OCI-LY3 (cell line): ENCODE measurements at regions not wholly inside any gene's neighbourhood (a gene's known extent, or its start where the extent isn't known, plus 50 kb on each side); places are given as distances from the start of the nearest gene placed in this dataset.

ENCODE experiments used
- H2AFZ ChIP-seq: fragments of 200-600, 300-600 bp; shearing (Covaris generic); 2 replicates; pipeline ENCODE4 v1.6.0; 2014; ENCODE audit warnings: antibody characterized with exemption, low read depth, low read length
- H3K27ac ChIP-seq: fragments of 200-600, 300-600 bp; sonication (generic); 2 replicates; pipeline ENCODE4 v1.5.1; 2014; ENCODE audit warnings: mild to moderate bottlenecking, low read length, moderate library complexity, mixed read lengths
- H3K27me3 ChIP-seq: fragments of 200-600, 300-600 bp; sonication (generic); 2 replicates; pipeline ENCODE4 v1.6.1; 2014; ENCODE audit warnings: low read depth, low read length, mixed read lengths
- H3K36me3 ChIP-seq: fragments of 200-600, 300-600 bp; sonication (generic); replicated peaks from 2 replicates; pipeline ENCODE3; 2014; ENCODE audit warnings: low read depth, low read length, mixed read lengths
- H3K4me1 ChIP-seq: fragments of 300-600, 200-600 bp; sonication (generic); 2 replicates; pipeline ENCODE4 v1.6.1; 2014; ENCODE audit warnings: low read length, mixed read lengths
- H3K4me2 ChIP-seq: fragments of 200-600, 300-600 bp; sonication (generic); 2 replicates; pipeline ENCODE4 v1.6.1; 2014; ENCODE audit warnings: low read length, mixed read lengths
- H3K4me3 ChIP-seq: fragments of 300-600, 200-600 bp; sonication (generic); 2 replicates; pipeline ENCODE4 v1.5.1; 2014; ENCODE audit warnings: antibody characterized with exemption, mild to moderate bottlenecking, low read length, moderate library complexity
- H3K79me2 ChIP-seq: fragments of 300-600, 200-600 bp; shearing (Covaris generic); 2 replicates; pipeline ENCODE4 v1.6.1; 2014; ENCODE audit warnings: mild to moderate bottlenecking, low read length, mixed read lengths
- H3K9ac ChIP-seq: fragments of 300-600, 200-600 bp; shearing (Covaris generic); 2 replicates; pipeline ENCODE4 v1.6.0; 2014; ENCODE audit warnings: mild to moderate bottlenecking, low read length, moderate library complexity
- H3K9me3 ChIP-seq: fragments of 200-600, 300-600 bp; shearing (Covaris generic); 2 replicates; pipeline ENCODE4 v1.6.1; 2014; ENCODE audit warnings: low read length, mixed read lengths; ENCODE audit not compliant: insufficient read depth
- H4K20me1 ChIP-seq: fragments of 200-600, 300-600 bp; sonication (generic); 2 replicates; pipeline ENCODE4 v1.6.1; 2016; ENCODE audit warnings: low read length, mixed read lengths; ENCODE audit not compliant: insufficient read depth
- EZH2phosphoT487 ChIP-seq: fragments of 200-600 bp; shearing (Covaris generic); IDR thresholded peaks from 2 replicates; pipeline ENCODE4 v1.6.1; 2018; ENCODE audit warnings: antibody characterized with exemption, mixed run types, low read depth
- TF ChIP-seq, protein P1 (sequence below): fragments of 200-600, 300-600 bp; sonication (generic); IDR thresholded peaks from 2 replicates; pipeline ENCODE4 v1.5.1; 2014; ENCODE audit warnings: antibody characterized with exemption, low read length, low read depth

GRCh38 chr10:108561649-108562048 lies 1361.7 kb downstream of the XPNPEP1 start:
- TF ChIP-seq, protein P1, sequence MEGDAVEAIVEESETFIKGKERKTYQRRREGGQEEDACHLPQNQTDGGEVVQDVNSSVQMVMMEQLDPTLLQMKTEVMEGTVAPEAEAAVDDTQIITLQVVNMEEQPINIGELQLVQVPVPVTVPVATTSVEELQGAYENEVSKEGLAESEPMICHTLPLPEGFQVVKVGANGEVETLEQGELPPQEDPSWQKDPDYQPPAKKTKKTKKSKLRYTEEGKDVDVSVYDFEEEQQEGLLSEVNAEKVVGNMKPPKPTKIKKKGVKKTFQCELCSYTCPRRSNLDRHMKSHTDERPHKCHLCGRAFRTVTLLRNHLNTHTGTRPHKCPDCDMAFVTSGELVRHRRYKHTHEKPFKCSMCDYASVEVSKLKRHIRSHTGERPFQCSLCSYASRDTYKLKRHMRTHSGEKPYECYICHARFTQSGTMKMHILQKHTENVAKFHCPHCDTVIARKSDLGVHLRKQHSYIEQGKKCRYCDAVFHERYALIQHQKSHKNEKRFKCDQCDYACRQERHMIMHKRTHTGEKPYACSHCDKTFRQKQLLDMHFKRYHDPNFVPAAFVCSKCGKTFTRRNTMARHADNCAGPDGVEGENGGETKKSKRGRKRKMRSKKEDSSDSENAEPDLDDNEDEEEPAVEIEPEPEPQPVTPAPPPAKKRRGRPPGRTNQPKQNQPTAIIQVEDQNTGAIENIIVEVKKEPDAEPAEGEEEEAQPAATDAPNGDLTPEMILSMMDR: no peak
- TF ChIP-seq EZH2phosphoT487: no peak
- Histone ChIP-seq H3K79me2 (no peaks in the 10 kb centered on the region), H2AFZ (no peak overlapping the region), H3K4me2 (no peak overlapping the region), H3K9me3 (no peaks in the 10 kb centered on the region), H4K20me1 (no peaks in the 10 kb centered on the region), H3K9ac (no peak overlapping the region), H3K4me1 (no peaks in the 10 kb centered on the region), H3K4me3 (no peak overlapping the region), H3K27me3 (no peaks in the 10 kb centered on the region), H3K36me3 (no peaks in the 10 kb centered on the region), H3K27ac (no peak overlapping the region)

- H3K27me3 ChIP-seq: no peaks in the 10 kb centered on the region
- H3K4me3 ChIP-seq: no peak overlapping the region
- no peaks in the 10 kb centered on the region for H3K36me3 ChIP-seq
- no peaks in the 10 kb centered on the region for H3K9me3 ChIP-seq
- no peaks in the 10 kb centered on the region for H3K79me2 ChIP-seq
- H2AFZ ChIP-seq: no peak overlapping the region
- TF ChIP-seq, protein P1: no peak
- no peak for TF ChIP-seq EZH2phosphoT487
- no peaks in the 10 kb centered on the region for H4K20me1 ChIP-seq
- no peak overlapping the region for H3K27ac ChIP-seq
- no peak overlapping the region for H3K9ac ChIP-seq
- H3K4me2 ChIP-seq: no peak overlapping the region
- no peaks in the 10 kb centered on the region for H3K4me1 ChIP-seq
Measured at GRCh38 chr10:108560488-108560887, 1362.8 kb downstream of the XPNPEP1 start.

DNA sequence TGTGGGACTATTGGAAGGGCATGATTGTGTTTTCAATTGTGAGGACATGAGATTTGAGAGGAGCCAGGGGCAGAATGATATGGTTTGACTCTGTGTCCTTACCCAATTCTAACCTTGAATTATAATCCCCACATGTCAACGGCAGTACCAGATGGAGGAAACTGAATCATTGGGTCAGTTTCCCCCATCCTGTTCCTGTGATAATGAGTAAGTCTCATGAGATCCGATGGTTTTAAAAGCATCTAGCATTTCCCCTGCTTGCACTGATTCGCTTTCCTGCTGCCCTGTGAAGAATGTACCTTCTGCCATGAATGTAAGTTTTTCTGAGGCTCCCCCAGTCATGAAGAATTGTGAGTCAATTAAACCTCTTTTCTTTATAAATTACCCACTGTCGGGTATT lies 1367.1 kb downstream of the XPNPEP1 start:
- no peak overlapping the region for H3K4me2 ChIP-seq

GRCh38 chr10:108545921-108546320 lies 1377.4 kb downstream of the XPNPEP1 start:
- TF ChIP-seq EZH2phosphoT487: no peak
- TF ChIP-seq, protein P1: no peak
- peaks cover 26% of the 10 kb centered on the region for H3K4me1 ChIP-seq
- no peaks in the 10 kb centered on the region for H3K27me3 ChIP-seq
- H3K36me3 ChIP-seq: no peaks in the 10 kb centered on the region
- H4K20me1 ChIP-seq: no peaks in the 10 kb centered on the region
- no peak overlapping the region for H3K4me3 ChIP-seq
- peak overlapping the region; percentile 13; the same call in 1 of the 2 replicates for H3K9ac ChIP-seq
- H3K9me3 ChIP-seq: no peaks in the 10 kb centered on the region
- H3K27ac ChIP-seq: peak overlapping the region; percentile 37
- H3K79me2 ChIP-seq: no peaks in the 10 kb centered on the region
- no peak overlapping the region for H2AFZ ChIP-seq
- H3K4me2 ChIP-seq: peak overlapping the region; percentile 54

More for the DNA sequence above, 1367.1 kb downstream of the XPNPEP1 start:
- Histone ChIP-seq H2AFZ (no peak overlapping the region), H4K20me1 (no peaks in the 10 kb centered on the region), H3K4me1 (no peaks in the 10 kb centered on the region), H3K79me2 (no peaks in the 10 kb centered on the region), H3K27ac (no peak overlapping the region), H3K4me3 (no peak overlapping the region), H3K9ac (no peak overlapping the region), H3K27me3 (no peaks in the 10 kb centered on the region), H3K9me3 (no peaks in the 10 kb centered on the region), H3K36me3 (no peaks in the 10 kb centered on the region)
- TF ChIP-seq, protein P1: no peak
- no peak for TF ChIP-seq EZH2phosphoT487
